ENCODE measurements at regions not wholly inside any gene's neighbourhood (a gene's known extent, or its start where the extent isn't known, plus 50 kb on each side); places are given as distances from the start of the nearest gene placed in this dataset.

GRCh38 chr13:70723732-70724131 is 615.5 kb upstream of the KLHL1 start:
- FAIRE-seq: no peak
- Histone ChIP-seq H3K9me1 (ENCODE audit: control insufficient read depth, extremely low read depth, insufficient read depth, low read length) (no peaks in the 10 kb centered on the region), H3K9me3 (ENCODE audit: control insufficient read depth, low read depth, low read length) (no peaks in the 10 kb centered on the region), H3K36me3 (ENCODE audit: control insufficient read depth in 2 of 2, extremely low read depth in 1 of 2, insufficient read depth in 2 of 2, low read length in 2 of 2) (no peaks in the 10 kb centered on the region), H3K4me1 (ENCODE audit: control insufficient read depth, extremely low read depth, insufficient read depth, low read length) (no peaks in the 10 kb centered on the region), H3K79me2 (ENCODE audit: control insufficient read depth, insufficient read depth, low read length) (no peaks in the 10 kb centered on the region), H3K4me3 (ENCODE audit: control insufficient read depth in 2 of 3, extremely low read depth in 1 of 3, insufficient read depth in 2 of 3, low read depth in 1 of 3, low read length in 3 of 3) (no peak overlapping the region), H3K4me2 (ENCODE audit: control insufficient read depth, extremely low read depth, insufficient read depth, low read depth, low read length) (no peak overlapping the region), H3K27me3 (ENCODE audit: control insufficient read depth, extremely low read depth, insufficient read depth, low read length) (no peaks in the 10 kb centered on the region), H3K27ac (ENCODE audit: control insufficient read depth, insufficient read depth, low read length) (no peak overlapping the region), H2AFZ (ENCODE audit: control insufficient read depth, low read length) (no peak overlapping the region), H4K20me1 (ENCODE audit: control insufficient read depth, extremely low read depth, insufficient read depth, low read length) (no peaks in the 10 kb centered on the region), H3K9ac (ENCODE audit: control insufficient read depth, extremely low read depth, insufficient read depth, low read length) (no peak overlapping the region)
- TF ChIP-seq EZH2 (IDR thresholded peaks at IDR 0.05; ENCODE audit: low read length): no peak
- TF ChIP-seq, protein P1, sequence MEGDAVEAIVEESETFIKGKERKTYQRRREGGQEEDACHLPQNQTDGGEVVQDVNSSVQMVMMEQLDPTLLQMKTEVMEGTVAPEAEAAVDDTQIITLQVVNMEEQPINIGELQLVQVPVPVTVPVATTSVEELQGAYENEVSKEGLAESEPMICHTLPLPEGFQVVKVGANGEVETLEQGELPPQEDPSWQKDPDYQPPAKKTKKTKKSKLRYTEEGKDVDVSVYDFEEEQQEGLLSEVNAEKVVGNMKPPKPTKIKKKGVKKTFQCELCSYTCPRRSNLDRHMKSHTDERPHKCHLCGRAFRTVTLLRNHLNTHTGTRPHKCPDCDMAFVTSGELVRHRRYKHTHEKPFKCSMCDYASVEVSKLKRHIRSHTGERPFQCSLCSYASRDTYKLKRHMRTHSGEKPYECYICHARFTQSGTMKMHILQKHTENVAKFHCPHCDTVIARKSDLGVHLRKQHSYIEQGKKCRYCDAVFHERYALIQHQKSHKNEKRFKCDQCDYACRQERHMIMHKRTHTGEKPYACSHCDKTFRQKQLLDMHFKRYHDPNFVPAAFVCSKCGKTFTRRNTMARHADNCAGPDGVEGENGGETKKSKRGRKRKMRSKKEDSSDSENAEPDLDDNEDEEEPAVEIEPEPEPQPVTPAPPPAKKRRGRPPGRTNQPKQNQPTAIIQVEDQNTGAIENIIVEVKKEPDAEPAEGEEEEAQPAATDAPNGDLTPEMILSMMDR (optimal IDR thresholded peaks at IDR 0.05 in 1 of 3, IDR thresholded peaks at IDR 0.05 in 1 of 3, conservative IDR thresholded peaks at IDR 0.05 in 1 of 3; ENCODE audit: extremely low read depth in 1 of 3, insufficient read depth in 2 of 3, low read length in 3 of 3): no peak
- DNase-seq (ENCODE audit: low read depth, low spot score): no peak
- dilution Hi-C loops (cut with MboI; ENCODE audit: extremely low pct_ligation_motif_present, low sequenced_read_pairs): no loop called here

DNA sequence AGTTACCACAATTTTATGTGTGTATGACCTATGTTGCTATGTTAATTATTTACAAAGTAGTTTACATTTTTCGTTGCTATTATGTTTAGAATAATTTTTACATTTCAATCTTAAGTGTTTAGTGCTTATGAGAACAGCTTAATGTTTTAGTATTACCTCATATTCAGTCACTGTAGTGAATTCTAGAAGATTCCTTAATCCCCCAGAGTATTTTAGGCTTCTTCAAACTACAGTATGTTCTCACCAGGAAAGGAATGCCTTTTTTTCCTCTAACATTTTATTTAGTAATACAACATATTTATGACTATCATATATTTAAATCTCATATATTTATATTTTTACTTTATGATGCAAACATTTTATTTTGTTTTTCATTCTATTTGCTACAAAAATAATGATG is 612.1 kb upstream of the KLHL1 start:
- no peak for FAIRE-seq
- no peak overlapping the region for H2AFZ ChIP-seq (ENCODE audit: control insufficient read depth, low read length)
- H3K79me2 ChIP-seq (ENCODE audit: control insufficient read depth, insufficient read depth, low read length): no peaks in the 10 kb centered on the region
- dilution Hi-C loops (cut with MboI; ENCODE audit: extremely low pct_ligation_motif_present, low sequenced_read_pairs): no loop called here
- H3K4me1 ChIP-seq (ENCODE audit: control insufficient read depth, extremely low read depth, insufficient read depth, low read length): no peaks in the 10 kb centered on the region
- no peaks in the 10 kb centered on the region for H3K36me3 ChIP-seq (ENCODE audit: control insufficient read depth in 2 of 2, extremely low read depth in 1 of 2, insufficient read depth in 2 of 2, low read length in 2 of 2)
- TF ChIP-seq, protein P1 (optimal IDR thresholded peaks at IDR 0.05 in 1 of 3, IDR thresholded peaks at IDR 0.05 in 1 of 3, conservative IDR thresholded peaks at IDR 0.05 in 1 of 3; ENCODE audit: extremely low read depth in 1 of 3, insufficient read depth in 2 of 3, low read length in 3 of 3): no peak
- no peak for TF ChIP-seq EZH2 (IDR thresholded peaks at IDR 0.05; ENCODE audit: low read length)
- no peaks in the 10 kb centered on the region for H4K20me1 ChIP-seq (ENCODE audit: control insufficient read depth, extremely low read depth, insufficient read depth, low read length)
- H3K9ac ChIP-seq (ENCODE audit: control insufficient read depth, extremely low read depth, insufficient read depth, low read length): no peak overlapping the region
- H3K4me2 ChIP-seq (ENCODE audit: control insufficient read depth, extremely low read depth, insufficient read depth, low read depth, low read length): no peak overlapping the region
- H3K27me3 ChIP-seq (ENCODE audit: control insufficient read depth, extremely low read depth, insufficient read depth, low read length): no peaks in the 10 kb centered on the region
- H3K9me1 ChIP-seq (ENCODE audit: control insufficient read depth, extremely low read depth, insufficient read depth, low read length): no peaks in the 10 kb centered on the region
- no peak overlapping the region for H3K4me3 ChIP-seq (ENCODE audit: control insufficient read depth in 2 of 3, extremely low read depth in 1 of 3, insufficient read depth in 2 of 3, low read depth in 1 of 3, low read length in 3 of 3)
- H3K27ac ChIP-seq (ENCODE audit: control insufficient read depth, insufficient read depth, low read length): no peak overlapping the region
- DNase-seq (ENCODE audit: low read depth, low spot score): no peak
- H3K9me3 ChIP-seq (ENCODE audit: control insufficient read depth, low read depth, low read length): no peaks in the 10 kb centered on the region
